ENCODE measurements at regions not wholly inside any gene's neighbourhood (a gene's known extent, or its start where the extent isn't known, plus 50 kb on each side); places are given as distances from the start of the nearest gene placed in this dataset.

GRCh38 chr4:186934244-186934643 is 210.6 kb upstream of the FAT1 start:
- TF ChIP-seq, protein P1, sequence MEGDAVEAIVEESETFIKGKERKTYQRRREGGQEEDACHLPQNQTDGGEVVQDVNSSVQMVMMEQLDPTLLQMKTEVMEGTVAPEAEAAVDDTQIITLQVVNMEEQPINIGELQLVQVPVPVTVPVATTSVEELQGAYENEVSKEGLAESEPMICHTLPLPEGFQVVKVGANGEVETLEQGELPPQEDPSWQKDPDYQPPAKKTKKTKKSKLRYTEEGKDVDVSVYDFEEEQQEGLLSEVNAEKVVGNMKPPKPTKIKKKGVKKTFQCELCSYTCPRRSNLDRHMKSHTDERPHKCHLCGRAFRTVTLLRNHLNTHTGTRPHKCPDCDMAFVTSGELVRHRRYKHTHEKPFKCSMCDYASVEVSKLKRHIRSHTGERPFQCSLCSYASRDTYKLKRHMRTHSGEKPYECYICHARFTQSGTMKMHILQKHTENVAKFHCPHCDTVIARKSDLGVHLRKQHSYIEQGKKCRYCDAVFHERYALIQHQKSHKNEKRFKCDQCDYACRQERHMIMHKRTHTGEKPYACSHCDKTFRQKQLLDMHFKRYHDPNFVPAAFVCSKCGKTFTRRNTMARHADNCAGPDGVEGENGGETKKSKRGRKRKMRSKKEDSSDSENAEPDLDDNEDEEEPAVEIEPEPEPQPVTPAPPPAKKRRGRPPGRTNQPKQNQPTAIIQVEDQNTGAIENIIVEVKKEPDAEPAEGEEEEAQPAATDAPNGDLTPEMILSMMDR (IDR thresholded peaks at IDR 0.05; ENCODE audit: poor library complexity): no peak
- TF ChIP-seq EZH2 (IDR thresholded peaks at IDR 0.05; ENCODE audit: borderline replicate concordance) (no peak), EZH2phosphoT487 (IDR thresholded peaks at IDR 0.05; ENCODE audit: low read depth, severe bottlenecking, unreplicated experiment) (no peak)

Measured in hepatocyte (in vitro differentiated cells).